ENCODE measurements at regions not wholly inside any gene's neighbourhood (a gene's known extent, or its start where the extent isn't known, plus 50 kb on each side); places are given as distances from the start of the nearest gene placed in this dataset.

- no peak for DNase-seq
- Histone ChIP-seq H3K27ac (no peak overlapping the region), H3K36me3 (no peaks in the 10 kb centered on the region), H3K27me3 (no peaks in the 10 kb centered on the region), H3K4me1 (no peaks in the 10 kb centered on the region), H3K9me3 (peaks cover 0 to 38% (median 0%) of the 10 kb centered on the region in 11 donors), H3K4me3 (no peak overlapping the region)
- ATAC-seq = no peak
- WGBS, 2 donors = 84 to 92% methylated on average over 3 of the region's 3 CpGs
- no peak for TF ChIP-seq CTCF (IDR thresholded peaks at IDR 0.05)
- intact Hi-C loops (cut with DNase I) = no loop called here
Observed at GRCh38 chr5:92795633-92796032, 785.4 kb downstream of the NR2F1-AS1 start.

- intact Hi-C loops (cut with DNase I) = no loop called here
- Histone ChIP-seq H3K4me1 (no peaks in the 10 kb centered on the region), H3K4me3 (no peak overlapping the region), H3K27ac (no peak overlapping the region), H3K36me3 (no peaks in the 10 kb centered on the region), H3K9me3 (peaks cover 0 to 1% (median 0%) of the 10 kb centered on the region in 11 donors), H3K27me3 (no peaks in the 10 kb centered on the region)
- DNase-seq = no peak
- TF ChIP-seq CTCF (IDR thresholded peaks at IDR 0.05) = no peak
- WGBS, 2 donors = 59 to 66% methylated on average over 4 of the region's 4 CpGs
- ATAC-seq = no peak
Observed at GRCh38 chr5:92780057-92780456, 801.0 kb downstream of the NR2F1-AS1 start.

- no peak overlapping the region for H3K4me3 ChIP-seq
- no peak overlapping the region for H3K27ac ChIP-seq
- H3K9me3 ChIP-seq = no peaks in the 10 kb centered on the region
- ATAC-seq (no peak), DNase-seq (no peak)
- no peaks in the 10 kb centered on the region for H3K27me3 ChIP-seq
- no peaks in the 10 kb centered on the region for H3K36me3 ChIP-seq
- TF ChIP-seq CTCF (IDR thresholded peaks at IDR 0.05) = no peak
- no peaks in the 10 kb centered on the region for H3K4me1 ChIP-seq
- intact Hi-C loops (cut with DNase I) = no loop called here
Observed at GRCh38 chr5:92779536-92779935, 801.5 kb downstream of the NR2F1-AS1 start.

- TF ChIP-seq CTCF (IDR thresholded peaks at IDR 0.05) = no peak
- Histone ChIP-seq H3K27ac (no peak overlapping the region), H3K4me3 (no peak overlapping the region), H3K4me1 (no peaks in the 10 kb centered on the region), H3K36me3 (no peaks in the 10 kb centered on the region), H3K9me3 (no peaks in the 10 kb centered on the region), H3K27me3 (no peaks in the 10 kb centered on the region)
- WGBS, 2 donors = 92 to 96% methylated on average over 3 of the region's 3 CpGs
- no peak for ATAC-seq
- intact Hi-C loops (cut with DNase I) = no loop called here
- DNase-seq = no peak
Observed at GRCh38 chr5:92778261-92778660, 802.8 kb downstream of the NR2F1-AS1 start.

- Histone ChIP-seq H3K27me3 (no peaks in the 10 kb centered on the region), H3K27ac (no peak overlapping the region), H3K9me3 (no peaks in the 10 kb centered on the region), H3K4me1 (no peaks in the 10 kb centered on the region), H3K4me3 (no peak overlapping the region), H3K36me3 (no peaks in the 10 kb centered on the region)
- ATAC-seq = no peak
- no peak for DNase-seq
- WGBS, 2 donors = 45 to 47% methylated on average over 1 of the region's 1 CpG
- intact Hi-C loops (cut with DNase I) = no loop called here
- no peak for TF ChIP-seq CTCF (IDR thresholded peaks at IDR 0.05)
Observed at GRCh38 chr5:92777421-92777820, 803.6 kb downstream of the NR2F1-AS1 start.

All from heart right ventricle (tissue), 16 donors.